GM12864 (cell line): ENCODE measurements at regions not wholly inside any gene's neighbourhood (a gene's known extent, or its start where the extent isn't known, plus 50 kb on each side); places are given as distances from the start of the nearest gene placed in this dataset.

Source experiments
- DNase-seq: peaks from one replicate; pipeline ENCODE4 v3.0.0-alpha.2; 2011; ENCODE audit warnings: low read depth
- H3K4me3 ChIP-seq: 2 replicates; pipeline ENCODE4 v1.5.1; 2011; ENCODE audit warnings: mild to moderate bottlenecking, low read depth, low read length, control low read depth
- CTCF ChIP-seq: IDR thresholded peaks from 2 replicates; pipeline ENCODE4 v1.5.1; 2011; ENCODE audit warnings: low read depth, mild to moderate bottlenecking, moderate library complexity, low read length, control low read depth, inconsistent platforms; ENCODE audit errors: missing control alignments

DNA sequence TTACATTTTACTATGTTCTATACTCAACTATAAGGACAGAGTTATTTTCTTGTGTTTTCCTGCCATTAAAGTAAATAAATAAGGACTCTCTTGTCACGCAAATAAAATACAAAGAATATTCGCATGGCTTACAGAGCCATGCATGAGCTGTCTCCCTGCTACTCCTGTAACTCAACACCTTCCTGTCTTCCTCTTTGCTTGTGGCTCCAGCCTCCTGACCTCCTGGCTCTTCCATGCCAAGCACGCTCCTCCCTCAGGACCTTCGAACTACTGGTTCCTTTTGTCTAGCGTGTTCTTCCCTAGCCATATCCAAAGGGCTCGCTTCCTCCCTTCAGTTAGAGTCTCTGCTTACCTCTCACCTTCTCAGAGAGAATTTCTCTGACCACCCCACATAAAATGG is 124.3 kb upstream of the TMC3 start:
- no peak for DNase-seq
- no peak overlapping the region for H3K4me3 ChIP-seq
- no peak for TF ChIP-seq CTCF

GRCh38 chr15:81497238-81497637 is 123.2 kb upstream of the TMC3 start:
- no peak for DNase-seq
- H3K4me3 ChIP-seq = no peak overlapping the region
- no peak for TF ChIP-seq CTCF

DNA sequence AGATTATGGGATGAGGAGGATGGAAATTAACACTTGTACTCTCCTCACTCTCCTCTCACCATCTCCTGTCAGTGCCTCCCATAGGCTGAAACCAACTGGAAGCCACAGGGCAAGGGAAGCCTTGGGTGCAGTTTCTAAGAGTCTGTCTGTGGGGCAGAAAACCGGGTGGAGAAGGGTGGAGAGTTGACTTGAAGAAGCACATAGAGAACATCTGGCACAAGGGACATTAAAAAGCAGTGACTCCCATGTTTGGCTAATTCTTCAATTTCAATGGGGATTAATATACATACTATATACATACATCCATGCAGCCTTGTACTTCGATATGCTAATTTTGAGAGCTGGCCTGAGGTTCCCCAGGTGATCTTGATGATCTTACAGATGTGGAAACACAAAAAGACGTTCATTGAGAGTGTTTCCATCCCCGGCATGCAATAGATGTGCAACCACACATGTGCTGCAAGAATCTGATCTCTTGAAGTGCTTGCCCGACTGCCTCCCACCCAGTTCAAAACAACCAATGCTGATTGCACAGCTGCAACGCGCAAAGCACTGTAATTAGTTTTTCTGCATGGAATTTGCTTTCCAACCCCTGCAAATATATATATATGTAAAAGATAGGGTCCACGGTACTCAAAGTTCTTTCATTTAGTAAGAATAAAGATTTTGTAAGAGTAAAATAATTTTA is 121.9 kb upstream of the TMC3 start:
- H3K4me3 ChIP-seq = no peak overlapping the region
- no peak for DNase-seq
- TF ChIP-seq CTCF = no peak

DNA sequence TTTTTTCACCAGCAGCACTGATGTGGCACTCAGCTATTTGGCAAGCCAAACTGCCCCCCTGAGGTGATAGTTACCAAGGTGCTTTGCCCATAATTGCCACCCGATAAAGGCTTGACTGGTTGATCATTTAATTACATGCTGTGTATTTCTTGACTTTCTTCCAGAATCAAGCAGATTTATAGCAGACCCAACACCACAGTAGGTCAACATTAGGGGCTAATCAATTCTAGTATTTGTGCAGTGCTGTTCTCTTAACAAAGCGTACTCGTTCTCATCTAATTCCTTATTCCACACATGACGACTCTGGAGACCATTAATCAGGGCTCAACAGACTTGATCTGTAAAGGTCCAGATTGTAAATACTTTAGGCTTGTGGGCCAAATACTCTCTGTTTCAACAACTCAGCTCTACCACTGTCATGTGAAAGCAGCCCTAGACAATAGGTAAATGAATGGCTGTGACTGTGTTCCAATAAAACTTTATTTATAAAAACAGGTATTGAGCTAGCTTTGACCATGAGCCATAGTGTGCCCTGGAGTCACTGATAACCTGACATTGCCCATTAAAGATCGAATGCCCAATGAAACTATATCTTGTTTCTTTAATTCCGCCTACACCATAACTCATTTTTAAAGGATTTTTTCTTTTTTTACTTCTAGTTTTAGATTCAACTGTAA is 119.1 kb upstream of the TMC3 start:
- H3K4me3 ChIP-seq = no peak overlapping the region
- no peak for DNase-seq
- no peak for TF ChIP-seq CTCF

DNA sequence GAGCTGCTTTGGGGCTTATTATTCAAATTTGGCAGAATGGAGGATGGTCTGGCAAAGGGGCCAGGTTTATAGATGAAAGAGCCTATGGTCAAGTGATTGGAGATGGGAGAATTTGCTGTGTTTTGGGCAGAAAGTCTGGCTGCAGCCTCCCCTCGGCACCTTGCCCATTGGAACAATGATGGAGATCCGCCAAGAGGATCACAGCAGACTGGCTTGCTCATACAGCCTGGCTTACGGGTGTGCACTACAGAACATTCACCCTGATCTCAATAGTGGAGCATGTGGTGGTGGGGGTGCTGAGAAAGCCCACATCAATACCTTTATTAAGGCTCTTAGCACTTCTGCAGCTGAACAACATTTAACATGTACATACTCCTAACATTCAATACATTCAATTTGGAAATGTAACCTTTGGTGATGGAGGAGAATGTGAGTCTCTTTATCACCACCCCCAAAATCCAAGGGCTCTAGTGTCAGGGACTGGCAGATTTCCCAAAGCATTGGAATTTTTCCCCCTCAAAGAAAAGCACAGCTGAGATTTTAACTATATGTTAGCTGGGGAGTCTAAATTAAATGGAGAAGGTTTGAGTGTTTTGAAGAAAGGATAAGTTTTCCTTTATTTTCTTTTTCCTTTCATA is 118.4 kb upstream of the TMC3 start:
- TF ChIP-seq CTCF = no peak
- no peak overlapping the region for H3K4me3 ChIP-seq
- DNase-seq = no peak

DNA sequence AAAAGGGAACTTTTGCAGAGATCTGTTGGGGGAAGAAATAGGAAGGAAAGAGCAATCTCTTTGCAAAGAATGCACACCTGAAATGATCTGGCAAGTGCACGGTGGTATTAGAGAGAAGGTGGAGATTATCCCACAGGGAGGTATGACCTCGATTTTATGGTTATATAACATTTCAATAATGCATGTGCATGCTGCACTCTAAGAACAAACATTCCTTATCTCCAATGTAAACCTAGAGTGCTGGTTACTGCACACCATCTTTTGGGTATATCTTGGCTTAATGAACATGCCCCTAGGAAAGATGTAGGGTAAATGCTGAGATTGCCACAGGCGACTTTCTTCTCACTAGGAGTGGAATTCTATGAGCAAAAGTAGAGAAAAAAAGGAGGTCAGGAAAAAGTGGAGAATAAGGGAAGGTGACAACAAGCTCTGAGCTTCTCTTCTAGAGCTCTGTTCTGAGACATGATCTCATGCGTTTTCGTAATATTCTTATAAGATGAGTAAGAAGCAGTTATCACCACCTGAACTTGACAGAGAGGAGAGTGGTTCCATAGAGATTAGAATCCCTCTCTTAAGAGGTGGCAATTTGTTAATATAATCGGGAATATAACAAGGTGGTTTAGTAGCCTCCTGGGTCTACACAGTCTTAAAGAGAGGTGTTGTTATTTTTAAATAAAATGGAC is 117.5 kb upstream of the TMC3 start:
- H3K4me3 ChIP-seq = no peak overlapping the region
- DNase-seq = no peak
- no peak for TF ChIP-seq CTCF
